WTC11 (cell line): ENCODE measurements at regions not wholly inside any gene's neighbourhood (a gene's known extent, or its start where the extent isn't known, plus 50 kb on each side); places are given as distances from the start of the nearest gene placed in this dataset.

ENCODE experiments used
- CTCF ChIP-seq: fragments of 200-600 bp; IDR thresholded peaks from 2 replicates; pipeline ENCODE4 v1.8.0; 2022; ENCODE audit warnings: antibody characterized with exemption
- ELF4 ChIP-seq: sonication (generic); formaldehyde crosslinking; IDR thresholded peaks from 2 replicates; pipeline ENCODE4 v1.8.1; 2022; ENCODE audit warnings: low read depth, mild to moderate bottlenecking, moderate library complexity, missing genetic modification reagents
- ESRRA ChIP-seq: sonication (generic); formaldehyde crosslinking; IDR thresholded peaks from 2 replicates; pipeline ENCODE4 v1.8.1; 2022; ENCODE audit warnings: mild to moderate bottlenecking, missing genetic modification reagents, borderline replicate concordance
- MYBL2 ChIP-seq: sonication (generic); formaldehyde crosslinking; IDR thresholded peaks from 2 replicates; pipeline ENCODE4 v1.8.1; 2023; ENCODE audit warnings: mild to moderate bottlenecking, moderate library complexity, missing genetic modification reagents
- NR2C2 ChIP-seq: sonication (generic); formaldehyde crosslinking; IDR thresholded peaks from 2 replicates; pipeline ENCODE4 v1.8.0; 2022; ENCODE audit warnings: mild to moderate bottlenecking, missing genetic modification reagents
- RELA ChIP-seq: sonication (generic); formaldehyde crosslinking; IDR thresholded peaks from 2 replicates; pipeline ENCODE4 v1.8.1; 2022; ENCODE audit warnings: missing genetic modification reagents, mild to moderate bottlenecking, borderline replicate concordance
- SP1 ChIP-seq: sonication (generic); formaldehyde crosslinking; conservative IDR thresholded peaks from 2 replicates; pipeline ENCODE4 v1.8.1; 2022; ENCODE audit warnings: missing genetic modification reagents
- USF1 ChIP-seq: sonication (generic); formaldehyde crosslinking; IDR thresholded peaks from 2 replicates; pipeline ENCODE4 v1.8.0; 2022; ENCODE audit warnings: mild to moderate bottlenecking, missing genetic modification reagents
- ZBTB43 ChIP-seq: sonication (generic); formaldehyde crosslinking; IDR thresholded peaks from 2 replicates; pipeline ENCODE4 v1.8.1; 2023; ENCODE audit warnings: mild to moderate bottlenecking, missing genetic modification reagents
- TF ChIP-seq, protein P1 (sequence below): sonication (generic); formaldehyde crosslinking; IDR thresholded peaks from 2 replicates; pipeline ENCODE4 v1.8.0; 2022; ENCODE audit warnings: mild to moderate bottlenecking, missing genetic modification reagents

DNA sequence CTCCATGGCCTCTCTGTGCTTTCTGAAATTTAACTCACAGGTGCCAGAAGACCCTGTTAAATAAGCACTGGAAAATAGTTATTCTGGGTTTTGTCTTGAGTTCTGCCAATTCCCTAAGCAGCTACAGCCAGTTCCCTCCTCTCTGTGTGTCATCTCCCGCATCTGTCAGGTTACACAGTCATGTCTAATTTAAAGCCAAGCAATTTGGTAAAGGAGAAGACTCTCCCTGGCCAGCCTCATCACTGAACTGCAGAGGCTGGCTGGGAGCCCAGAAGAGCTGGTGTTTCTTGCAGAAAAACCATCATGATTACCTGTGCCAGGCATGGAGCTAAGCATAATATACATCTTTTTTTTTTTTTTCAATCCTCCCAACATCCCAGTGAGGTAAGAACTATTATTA is 141.3 kb upstream of the ZNF366 start:
- TF ChIP-seq CTCF (no peak), ELF4 (CRISPR knock-in tag) (no peak), USF1 (CRISPR knock-in tag) (no peak), SP1 (CRISPR knock-in tag) (no peak), NR2C2 (CRISPR knock-in tag) (no peak), ESRRA (CRISPR knock-in tag) (no peak), ZBTB43 (no peak), RELA (no peak), MYBL2 (CRISPR knock-in tag) (no peak)
- TF ChIP-seq, protein P1, sequence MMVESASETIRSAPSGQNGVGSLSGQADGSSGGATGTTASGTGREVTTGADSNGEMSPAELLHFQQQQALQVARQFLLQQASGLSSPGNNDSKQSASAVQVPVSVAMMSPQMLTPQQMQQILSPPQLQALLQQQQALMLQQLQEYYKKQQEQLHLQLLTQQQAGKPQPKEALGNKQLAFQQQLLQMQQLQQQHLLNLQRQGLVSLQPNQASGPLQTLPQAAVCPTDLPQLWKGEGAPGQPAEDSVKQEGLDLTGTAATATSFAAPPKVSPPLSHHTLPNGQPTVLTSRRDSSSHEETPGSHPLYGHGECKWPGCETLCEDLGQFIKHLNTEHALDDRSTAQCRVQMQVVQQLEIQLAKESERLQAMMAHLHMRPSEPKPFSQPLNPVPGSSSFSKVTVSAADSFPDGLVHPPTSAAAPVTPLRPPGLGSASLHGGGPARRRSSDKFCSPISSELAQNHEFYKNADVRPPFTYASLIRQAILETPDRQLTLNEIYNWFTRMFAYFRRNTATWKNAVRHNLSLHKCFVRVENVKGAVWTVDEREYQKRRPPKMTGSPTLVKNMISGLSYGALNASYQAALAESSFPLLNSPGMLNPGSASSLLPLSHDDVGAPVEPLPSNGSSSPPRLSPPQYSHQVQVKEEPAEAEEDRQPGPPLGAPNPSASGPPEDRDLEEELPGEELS (CRISPR knock-in tag), result no peak
